ENCODE measurements at regions not wholly inside any gene's neighbourhood (a gene's known extent, or its start where the extent isn't known, plus 50 kb on each side); places are given as distances from the start of the nearest gene placed in this dataset.

DNA sequence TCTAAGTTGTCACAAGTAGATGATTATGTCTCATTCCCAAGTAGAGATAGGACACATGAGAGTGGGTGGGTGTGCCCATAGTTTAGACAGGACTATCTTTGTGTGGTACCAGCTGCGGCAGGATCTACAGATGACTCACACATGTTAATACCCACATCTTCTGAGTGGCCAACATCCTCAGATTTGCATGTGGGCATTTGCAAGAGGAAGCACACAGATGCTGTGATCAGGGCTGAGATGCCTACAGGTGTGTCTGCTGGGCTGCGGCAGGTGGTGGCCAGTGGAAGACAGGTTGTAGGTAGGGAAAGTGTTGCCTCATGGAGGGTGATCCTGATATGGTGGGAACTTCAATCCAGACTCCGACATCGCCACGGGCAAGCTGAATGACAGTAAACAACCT lies 50.8 kb downstream of the UTRN start:
- Histone ChIP-seq H3K14ac (ENCODE audit: insufficient read depth, low read length) (no peak overlapping the region), H4K20me1 (ENCODE audit: control insufficient read depth, insufficient read depth, insufficient read length) (no peaks in the 10 kb centered on the region), H4K5ac (ENCODE audit: insufficient read length, low read depth, low read length) (no peak overlapping the region), H3K4ac (ENCODE audit: low read depth, low read length) (no peak overlapping the region; the same call in 1 of the 2 replicates), H3K79me1 (ENCODE audit: insufficient read depth, low read depth, low read length, poor library complexity, severe bottlenecking) (peaks cover 15% of the 10 kb centered on the region), H3K23me2 (ENCODE audit: insufficient read length, low read depth, low read length, poor library complexity, severe bottlenecking) (no peaks in the 10 kb centered on the region), H3K4me1 (ENCODE audit: insufficient read depth, low read length) (peaks cover 21% of the 10 kb centered on the region; the same call in 1 of the 2 replicates), H2BK15ac (ENCODE audit: low read depth, low read length) (no peak overlapping the region), H3K9ac (ENCODE audit: extremely low read depth, insufficient read length, low read length) (no peak overlapping the region), H3K4me2 (ENCODE audit: insufficient read depth, insufficient read length, low read length) (no peak overlapping the region), H3K18ac (ENCODE audit: insufficient read length, low read depth, low read length) (no peak overlapping the region), H3T11ph (ENCODE audit: low read length) (no peak overlapping the region), H3K9me3 (ENCODE audit: control insufficient read depth, low read depth, low read length) (no peaks in the 10 kb centered on the region), H2BK12ac (ENCODE audit: insufficient read length, low read depth, low read length) (no peak overlapping the region), H2AFZ (ENCODE audit: low read length) (no peak overlapping the region), H3K27ac (ENCODE audit: insufficient read length, low read depth, low read length) (no peak overlapping the region), H4K8ac (replicated peaks; ENCODE audit: insufficient read length, low read depth, low read length) (peak overlapping the region; percentile 19), H2BK5ac (ENCODE audit: insufficient read length, low read length) (no peak overlapping the region), H2BK120ac (ENCODE audit: low read depth, low read length, poor library complexity, severe bottlenecking) (no peak overlapping the region), H2BK20ac (ENCODE audit: low read depth, low read length, poor library complexity, severe bottlenecking) (no peak overlapping the region), H4K91ac (ENCODE audit: insufficient read length, low read depth, low read length) (no peak overlapping the region), H3K27me3 (ENCODE audit: insufficient read depth, low read length) (no peaks in the 10 kb centered on the region), H3K56ac (ENCODE audit: insufficient read length, low read depth, low read length) (no peak overlapping the region), H3K79me2 (ENCODE audit: insufficient read depth, low read length) (peaks cover 14% of the 10 kb centered on the region; the same call in 1 of the 2 replicates), H2AK5ac (ENCODE audit: insufficient read length, low read length) (no peak overlapping the region), H3K23ac (ENCODE audit: insufficient read length, low read depth, low read length) (peak overlapping the region; percentile 6)
- Mint-ChIP-seq H3K9me3 (no peaks in the 10 kb centered on the region), H3K4me1 (peaks cover 44 to 48% of the 10 kb centered on the region in 2 experiments), H3K27me3 (ENCODE audit: low read depth) (no peaks in the 10 kb centered on the region), H3K4me3 (no peak overlapping the region), H3K27ac (peak overlapping the region in 2 of 3 experiments; percentile 45 to 47; a peak in 5 of 7 replicates), H3K36me3 (ENCODE audit: insufficient read depth in 1 of 3, low read depth in 3 of 3) (no peaks in the 10 kb centered on the region; a peak in 1 of 7 replicates)
- no peak for DNase-seq
- WGBS (ENCODE audit: extremely low coverage, insufficient read length, low lambda C conversion rate), result no CpG with 5 or more reads among the region's 5 CpGs
- TF ChIP-seq, protein P1, sequence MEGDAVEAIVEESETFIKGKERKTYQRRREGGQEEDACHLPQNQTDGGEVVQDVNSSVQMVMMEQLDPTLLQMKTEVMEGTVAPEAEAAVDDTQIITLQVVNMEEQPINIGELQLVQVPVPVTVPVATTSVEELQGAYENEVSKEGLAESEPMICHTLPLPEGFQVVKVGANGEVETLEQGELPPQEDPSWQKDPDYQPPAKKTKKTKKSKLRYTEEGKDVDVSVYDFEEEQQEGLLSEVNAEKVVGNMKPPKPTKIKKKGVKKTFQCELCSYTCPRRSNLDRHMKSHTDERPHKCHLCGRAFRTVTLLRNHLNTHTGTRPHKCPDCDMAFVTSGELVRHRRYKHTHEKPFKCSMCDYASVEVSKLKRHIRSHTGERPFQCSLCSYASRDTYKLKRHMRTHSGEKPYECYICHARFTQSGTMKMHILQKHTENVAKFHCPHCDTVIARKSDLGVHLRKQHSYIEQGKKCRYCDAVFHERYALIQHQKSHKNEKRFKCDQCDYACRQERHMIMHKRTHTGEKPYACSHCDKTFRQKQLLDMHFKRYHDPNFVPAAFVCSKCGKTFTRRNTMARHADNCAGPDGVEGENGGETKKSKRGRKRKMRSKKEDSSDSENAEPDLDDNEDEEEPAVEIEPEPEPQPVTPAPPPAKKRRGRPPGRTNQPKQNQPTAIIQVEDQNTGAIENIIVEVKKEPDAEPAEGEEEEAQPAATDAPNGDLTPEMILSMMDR (conservative IDR thresholded peaks at IDR 0.05), result no peak

Measured in H9 (cell line).